ENCODE measurements at regions not wholly inside any gene's neighbourhood (a gene's known extent, or its start where the extent isn't known, plus 50 kb on each side); places are given as distances from the start of the nearest gene placed in this dataset.
"Not testable (repeated sequence)": the region's sequence is repeated elsewhere in the genome, so short reads cannot be mapped to it uniquely, and the experiment has no call there.

DNA sequence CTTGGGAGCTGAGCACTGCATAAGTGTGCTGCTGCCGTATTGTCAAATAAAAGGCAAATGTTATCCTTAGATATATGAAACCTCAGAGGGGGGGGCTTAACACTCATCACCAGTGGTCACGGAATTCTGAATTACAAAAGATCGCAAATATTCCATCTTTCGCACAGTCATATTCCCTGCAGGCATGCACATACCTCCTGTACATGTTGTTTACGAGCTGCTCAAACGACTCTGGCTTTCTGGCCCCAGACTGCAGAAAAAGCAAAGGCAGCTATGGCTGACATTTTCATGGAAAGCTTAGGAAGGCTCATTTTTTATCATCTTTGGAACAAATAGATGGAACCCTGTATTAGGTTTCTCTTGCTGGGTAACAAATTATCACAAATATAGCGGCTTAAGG lies 265.5 kb upstream of the NBPF12 start:
- TF ChIP-seq, protein P1, sequence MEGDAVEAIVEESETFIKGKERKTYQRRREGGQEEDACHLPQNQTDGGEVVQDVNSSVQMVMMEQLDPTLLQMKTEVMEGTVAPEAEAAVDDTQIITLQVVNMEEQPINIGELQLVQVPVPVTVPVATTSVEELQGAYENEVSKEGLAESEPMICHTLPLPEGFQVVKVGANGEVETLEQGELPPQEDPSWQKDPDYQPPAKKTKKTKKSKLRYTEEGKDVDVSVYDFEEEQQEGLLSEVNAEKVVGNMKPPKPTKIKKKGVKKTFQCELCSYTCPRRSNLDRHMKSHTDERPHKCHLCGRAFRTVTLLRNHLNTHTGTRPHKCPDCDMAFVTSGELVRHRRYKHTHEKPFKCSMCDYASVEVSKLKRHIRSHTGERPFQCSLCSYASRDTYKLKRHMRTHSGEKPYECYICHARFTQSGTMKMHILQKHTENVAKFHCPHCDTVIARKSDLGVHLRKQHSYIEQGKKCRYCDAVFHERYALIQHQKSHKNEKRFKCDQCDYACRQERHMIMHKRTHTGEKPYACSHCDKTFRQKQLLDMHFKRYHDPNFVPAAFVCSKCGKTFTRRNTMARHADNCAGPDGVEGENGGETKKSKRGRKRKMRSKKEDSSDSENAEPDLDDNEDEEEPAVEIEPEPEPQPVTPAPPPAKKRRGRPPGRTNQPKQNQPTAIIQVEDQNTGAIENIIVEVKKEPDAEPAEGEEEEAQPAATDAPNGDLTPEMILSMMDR (IDR thresholded peaks at IDR 0.05): not testable (repeated sequence)
- not testable (repeated sequence) for TF ChIP-seq POLR2A (IDR thresholded peaks at IDR 0.05)
